ENCODE measurements at regions not wholly inside any gene's neighbourhood (a gene's known extent, or its start where the extent isn't known, plus 50 kb on each side); places are given as distances from the start of the nearest gene placed in this dataset.

- Histone ChIP-seq H3K4me1 (ENCODE audit: control insufficient read depth, insufficient read depth, low read length) (no peaks in the 10 kb centered on the region), H3K9ac (ENCODE audit: low read depth, low read length) (no peak overlapping the region), H3K4me2 (ENCODE audit: low read length) (no peak overlapping the region), H3K36me3 (ENCODE audit: insufficient read depth, low read length) (no peaks in the 10 kb centered on the region), H3K4me3 (ENCODE audit: low read length) (no peak overlapping the region), H3K27me3 (ENCODE audit: control insufficient read depth, insufficient read depth, low read length) (no peaks in the 10 kb centered on the region), H3K9me3 (replicated peaks; ENCODE audit: low read length) (no peaks in the 10 kb centered on the region)
Measured at GRCh38 chr2:60400462-60401246, 152.8 kb downstream of the BCL11A start.

- no peaks in the 10 kb centered on the region for H3K9me3 ChIP-seq (replicated peaks; ENCODE audit: low read length)
Measured at GRCh38 chr2:60394463-60394862, 159.0 kb downstream of the BCL11A start.

DNA sequence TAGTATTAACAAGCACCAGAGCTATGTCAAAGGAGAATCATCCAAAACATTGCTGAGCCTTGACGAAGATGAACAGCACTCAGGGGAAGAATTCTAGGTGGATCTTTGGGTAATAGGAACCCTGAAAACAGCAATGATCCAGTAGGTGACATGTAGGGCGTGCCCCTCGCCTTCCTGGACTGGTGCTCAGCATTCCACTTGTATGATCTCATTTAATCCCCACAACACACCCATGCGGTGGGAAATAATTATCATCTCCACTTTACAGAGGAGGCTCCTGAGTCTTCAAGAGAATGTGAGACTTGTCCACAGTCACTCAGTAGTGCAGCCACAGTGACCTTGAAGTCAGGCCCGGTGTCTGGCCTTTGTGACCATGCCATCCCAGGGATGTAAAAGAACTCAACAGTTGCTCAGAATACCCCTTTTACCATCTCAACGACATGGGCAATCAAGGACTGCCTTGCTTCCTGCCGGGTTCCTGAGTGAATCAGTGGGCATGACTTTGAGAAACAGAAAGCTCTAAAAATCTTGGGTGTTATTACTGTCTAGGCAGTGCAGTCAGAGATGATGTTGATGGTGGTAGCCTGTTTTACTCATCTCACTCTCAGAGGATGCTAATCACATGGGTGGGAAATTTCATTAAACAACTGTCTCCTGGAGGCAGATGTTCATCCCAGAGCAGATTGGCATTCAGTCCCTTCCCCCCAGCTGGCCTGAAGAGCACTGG, 161.6 kb downstream of the BCL11A start:
- H3K9ac ChIP-seq (ENCODE audit: low read depth, low read length), result no peak overlapping the region
- no peaks in the 10 kb centered on the region for H3K9me3 ChIP-seq (replicated peaks; ENCODE audit: low read length)

More at GRCh38 chr2:60394463-60394862, 159.0 kb downstream of the BCL11A start:
- H3K4me1 ChIP-seq (ENCODE audit: control insufficient read depth, insufficient read depth, low read length), result no peaks in the 10 kb centered on the region
- no peak overlapping the region for H3K4me2 ChIP-seq (ENCODE audit: low read length)
- no peaks in the 10 kb centered on the region for H3K36me3 ChIP-seq (ENCODE audit: insufficient read depth, low read length)
- H3K27me3 ChIP-seq (ENCODE audit: control insufficient read depth, insufficient read depth, low read length), result no peaks in the 10 kb centered on the region
- H3K9ac ChIP-seq (ENCODE audit: low read depth, low read length), result no peak overlapping the region
- H3K4me3 ChIP-seq (ENCODE audit: low read length), result no peak overlapping the region

GRCh38 chr2:60391230-60391629, 162.2 kb downstream of the BCL11A start:
- Histone ChIP-seq H3K4me1 (ENCODE audit: control insufficient read depth, insufficient read depth, low read length) (no peaks in the 10 kb centered on the region), H3K4me3 (ENCODE audit: low read length) (no peak overlapping the region), H3K36me3 (ENCODE audit: insufficient read depth, low read length) (no peaks in the 10 kb centered on the region), H3K9me3 (replicated peaks; ENCODE audit: low read length) (no peaks in the 10 kb centered on the region), H3K27me3 (ENCODE audit: control insufficient read depth, insufficient read depth, low read length) (no peaks in the 10 kb centered on the region), H3K9ac (ENCODE audit: low read depth, low read length) (no peak overlapping the region), H3K4me2 (ENCODE audit: low read length) (no peak overlapping the region)

More for the DNA sequence above, 161.6 kb downstream of the BCL11A start:
- H3K36me3 ChIP-seq (ENCODE audit: insufficient read depth, low read length), result no peaks in the 10 kb centered on the region
- no peak overlapping the region for H3K4me3 ChIP-seq (ENCODE audit: low read length)
- H3K4me1 ChIP-seq (ENCODE audit: control insufficient read depth, insufficient read depth, low read length), result no peaks in the 10 kb centered on the region
- H3K27me3 ChIP-seq (ENCODE audit: control insufficient read depth, insufficient read depth, low read length), result no peaks in the 10 kb centered on the region
- H3K4me2 ChIP-seq (ENCODE audit: low read length), result no peak overlapping the region

DNA sequence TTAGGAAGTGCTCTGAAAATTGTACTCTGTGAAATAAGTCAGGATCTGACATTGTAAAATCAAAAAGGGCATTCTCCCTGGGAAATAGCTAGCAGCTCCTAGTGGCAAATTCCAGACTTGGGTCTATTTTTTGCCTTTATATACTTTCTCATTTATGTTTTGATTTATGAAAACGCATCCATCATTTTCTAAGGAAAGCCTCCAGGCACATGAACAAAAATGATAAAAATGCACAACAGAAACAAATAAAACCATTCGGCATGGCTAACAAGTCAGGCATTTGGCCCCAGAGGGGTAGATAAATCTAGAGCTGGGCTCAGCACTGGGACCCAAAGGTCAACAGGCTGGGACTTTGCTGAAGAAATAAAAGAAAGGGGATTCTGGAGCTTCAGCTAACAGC, 167.0 kb downstream of the BCL11A start:
- Histone ChIP-seq H3K4me1 (ENCODE audit: control insufficient read depth, insufficient read depth, low read length) (no peaks in the 10 kb centered on the region), H3K27me3 (ENCODE audit: control insufficient read depth, insufficient read depth, low read length) (no peaks in the 10 kb centered on the region), H3K36me3 (ENCODE audit: insufficient read depth, low read length) (no peaks in the 10 kb centered on the region), H3K9me3 (replicated peaks; ENCODE audit: low read length) (no peaks in the 10 kb centered on the region), H3K4me3 (ENCODE audit: low read length) (no peak overlapping the region), H3K9ac (ENCODE audit: low read depth, low read length) (no peak overlapping the region), H3K4me2 (ENCODE audit: low read length) (no peak overlapping the region)

DNA sequence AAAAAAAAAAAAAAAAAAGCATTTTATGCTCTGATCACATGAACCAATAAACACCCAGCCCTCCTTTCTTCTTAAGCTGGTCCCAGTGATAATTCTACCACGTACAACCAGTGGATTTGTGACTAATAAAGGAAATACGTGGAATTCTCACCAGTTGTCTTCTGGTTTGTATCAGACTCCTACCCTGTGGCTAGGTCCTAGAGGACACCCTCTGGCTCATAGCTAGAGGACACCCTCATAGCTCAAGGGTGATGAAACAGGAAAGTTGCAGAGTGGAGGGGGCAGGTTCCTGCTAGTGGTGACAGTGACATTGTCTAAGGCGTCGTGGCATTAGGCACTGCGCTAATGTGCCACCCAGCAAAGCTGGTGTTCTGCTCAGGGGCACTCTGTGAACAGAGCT, 167.8 kb downstream of the BCL11A start:
- Histone ChIP-seq H3K4me1 (ENCODE audit: control insufficient read depth, insufficient read depth, low read length) (no peaks in the 10 kb centered on the region), H3K36me3 (ENCODE audit: insufficient read depth, low read length) (no peaks in the 10 kb centered on the region), H3K4me3 (ENCODE audit: low read length) (no peak overlapping the region), H3K27me3 (ENCODE audit: control insufficient read depth, insufficient read depth, low read length) (no peaks in the 10 kb centered on the region), H3K9ac (ENCODE audit: low read depth, low read length) (no peak overlapping the region), H3K4me2 (ENCODE audit: low read length) (no peak overlapping the region), H3K9me3 (replicated peaks; ENCODE audit: low read length) (no peaks in the 10 kb centered on the region)

- Histone ChIP-seq H3K36me3 (ENCODE audit: insufficient read depth, low read length) (no peaks in the 10 kb centered on the region), H3K9me3 (replicated peaks; ENCODE audit: low read length) (no peaks in the 10 kb centered on the region), H3K4me1 (ENCODE audit: control insufficient read depth, insufficient read depth, low read length) (no peaks in the 10 kb centered on the region), H3K27me3 (ENCODE audit: control insufficient read depth, insufficient read depth, low read length) (no peaks in the 10 kb centered on the region), H3K4me2 (ENCODE audit: low read length) (no peak overlapping the region), H3K4me3 (ENCODE audit: low read length) (no peak overlapping the region), H3K9ac (ENCODE audit: low read depth, low read length) (no peak overlapping the region)
Measured at GRCh38 chr2:60383401-60384143, 169.9 kb downstream of the BCL11A start.

- H3K9me3 ChIP-seq (replicated peaks; ENCODE audit: low read length), result no peaks in the 10 kb centered on the region
- no peak overlapping the region for H3K9ac ChIP-seq (ENCODE audit: low read depth, low read length)
- no peaks in the 10 kb centered on the region for H3K4me1 ChIP-seq (ENCODE audit: control insufficient read depth, insufficient read depth, low read length)
- H3K4me2 ChIP-seq (ENCODE audit: low read length), result no peak overlapping the region
- H3K4me3 ChIP-seq (ENCODE audit: low read length), result no peak overlapping the region
- H3K27me3 ChIP-seq (ENCODE audit: control insufficient read depth, insufficient read depth, low read length), result no peaks in the 10 kb centered on the region
- H3K36me3 ChIP-seq (ENCODE audit: insufficient read depth, low read length), result no peaks in the 10 kb centered on the region
Measured at GRCh38 chr2:60380411-60380810, 173.0 kb downstream of the BCL11A start.

- Histone ChIP-seq H3K4me3 (ENCODE audit: low read length) (no peak overlapping the region), H3K36me3 (ENCODE audit: insufficient read depth, low read length) (no peaks in the 10 kb centered on the region), H3K4me2 (ENCODE audit: low read length) (no peak overlapping the region), H3K27me3 (ENCODE audit: control insufficient read depth, insufficient read depth, low read length) (no peaks in the 10 kb centered on the region), H3K9me3 (replicated peaks; ENCODE audit: low read length) (no peaks in the 10 kb centered on the region), H3K9ac (ENCODE audit: low read depth, low read length) (no peak overlapping the region), H3K4me1 (ENCODE audit: control insufficient read depth, insufficient read depth, low read length) (no peaks in the 10 kb centered on the region)
Measured at GRCh38 chr2:60379684-60380083, 173.8 kb downstream of the BCL11A start.

GRCh38 chr2:60379216-60379615, 174.2 kb downstream of the BCL11A start:
- H3K9ac ChIP-seq (ENCODE audit: low read depth, low read length), result no peak overlapping the region

DNA sequence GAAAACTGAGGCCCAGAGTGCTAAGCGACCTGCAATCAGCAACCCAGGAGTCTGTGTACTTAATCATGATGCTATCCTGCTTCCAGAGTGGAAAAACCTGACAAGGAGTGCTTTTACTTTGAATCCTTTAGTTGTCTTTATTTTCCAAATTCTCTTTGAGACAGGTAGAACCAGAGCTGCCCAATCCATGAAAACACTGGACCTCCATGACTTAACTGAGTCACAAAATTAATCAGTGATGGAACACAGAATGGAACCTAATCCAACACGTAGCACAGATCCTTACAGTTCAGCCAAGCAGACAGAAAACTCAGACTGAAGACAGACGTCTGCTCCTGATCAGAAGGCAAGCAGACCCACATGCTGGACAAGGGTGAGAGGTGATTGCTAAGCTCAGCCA, 175.6 kb downstream of the BCL11A start:
- H3K4me3 ChIP-seq (ENCODE audit: low read length), result no peak overlapping the region

More at GRCh38 chr2:60379216-60379615, 174.2 kb downstream of the BCL11A start:
- Histone ChIP-seq H3K27me3 (ENCODE audit: control insufficient read depth, insufficient read depth, low read length) (no peaks in the 10 kb centered on the region), H3K4me2 (ENCODE audit: low read length) (no peak overlapping the region), H3K36me3 (ENCODE audit: insufficient read depth, low read length) (no peaks in the 10 kb centered on the region), H3K9me3 (replicated peaks; ENCODE audit: low read length) (no peaks in the 10 kb centered on the region), H3K4me1 (ENCODE audit: control insufficient read depth, insufficient read depth, low read length) (no peaks in the 10 kb centered on the region), H3K4me3 (ENCODE audit: low read length) (no peak overlapping the region)

More for the DNA sequence above, 175.6 kb downstream of the BCL11A start:
- H3K9me3 ChIP-seq (replicated peaks; ENCODE audit: low read length), result no peaks in the 10 kb centered on the region
- no peak overlapping the region for H3K4me2 ChIP-seq (ENCODE audit: low read length)
- H3K27me3 ChIP-seq (ENCODE audit: control insufficient read depth, insufficient read depth, low read length), result no peaks in the 10 kb centered on the region
- H3K4me1 ChIP-seq (ENCODE audit: control insufficient read depth, insufficient read depth, low read length), result no peaks in the 10 kb centered on the region
- H3K9ac ChIP-seq (ENCODE audit: low read depth, low read length), result no peak overlapping the region
- H3K36me3 ChIP-seq (ENCODE audit: insufficient read depth, low read length), result no peaks in the 10 kb centered on the region

Data from skeletal muscle satellite cell (primary cell).